OCI-LY7 (cell line): ENCODE measurements at regions not wholly inside any gene's neighbourhood (a gene's known extent, or its start where the extent isn't known, plus 50 kb on each side); places are given as distances from the start of the nearest gene placed in this dataset.

Experiments
- BruUV-seq: library from RNA; stranded (reverse); fragments of 400-500 nt; replicated peaks from 2 replicates; lab custom pipeline; 2021; lab: Mats Ljungman, UMichigan
- CTCF ChIA-PET: fragments of 300-600 bp; sonication (Branson Sonifier 250); formaldehyde crosslinking; loops from one replicate; lab custom pipeline; 2022; ENCODE audit warnings: antibody characterized with exemption; ENCODE audit not compliant: unreplicated experiment; lab: Charles Lee
- POLR2A ChIA-PET: fragments of 300-600 bp; sonication (Branson Sonifier 250); formaldehyde crosslinking; loops from one replicate; lab custom pipeline; 2022; ENCODE audit warnings: antibody characterized with exemption; lab: Charles Lee
- DNase-seq: peaks from one replicate; pipeline ENCODE4 v3.0.0-alpha.2; 2015; ENCODE audit warnings: low spot score
- H2AFZ ChIP-seq: fragments of 200-600 bp; sonication (generic), shearing (Covaris generic); 2 replicates; pipeline ENCODE4 v1.6.1; 2014; ENCODE audit warnings: mild to moderate bottlenecking, antibody characterized with exemption, low read length, moderate library complexity
- H3K27ac ChIP-seq: fragments of 200-600 bp; sonication (generic); 2 replicates; pipeline ENCODE4 v1.5.1; 2014; ENCODE audit warnings: mixed run types, low read depth, mild to moderate bottlenecking, moderate library complexity, low read length, inconsistent platforms; ENCODE audit not compliant: poor library complexity, severe bottlenecking
- H3K36me3 ChIP-seq: fragments of 200-600 bp; sonication (generic); 2 replicates; pipeline ENCODE4 v1.6.1; 2014; ENCODE audit warnings: mild to moderate bottlenecking, antibody characterized with exemption, low read length, moderate library complexity, mixed read lengths; ENCODE audit not compliant: insufficient read depth
- H3K4me1 ChIP-seq: fragments of 200-600 bp; sonication (generic); 2 replicates; pipeline ENCODE4 v1.5.1; 2014; ENCODE audit warnings: mild to moderate bottlenecking, low read length; ENCODE audit not compliant: insufficient read depth, poor library complexity, severe bottlenecking
- H3K4me2 ChIP-seq: fragments of 200-600 bp; sonication (generic); 2 replicates; pipeline ENCODE4 v1.6.1; 2014; ENCODE audit warnings: mild to moderate bottlenecking, low read length
- H3K4me3 ChIP-seq: fragments of 200-600 bp; sonication (generic); 2 replicates; pipeline ENCODE4 v1.5.1; 2014; ENCODE audit warnings: mild to moderate bottlenecking, low read depth, low read length; ENCODE audit not compliant: poor library complexity, severe bottlenecking
- H3K79me2 ChIP-seq: fragments of 200-600 bp; sonication (generic); 2 replicates; pipeline ENCODE4 v1.6.1; 2016; ENCODE audit warnings: low read depth, mild to moderate bottlenecking, low read length, moderate library complexity, mixed read lengths; ENCODE audit not compliant: insufficient read depth
- H3K9me2 ChIP-seq: fragments of 200-600 bp; sonication (generic); 2 replicates; pipeline ENCODE4 v1.6.1; 2016; ENCODE audit warnings: mild to moderate bottlenecking, low read length, mixed read lengths; ENCODE audit not compliant: insufficient read depth
- H3K9me3 ChIP-seq: fragments of 200-600 bp; sonication (generic); 2 replicates; pipeline ENCODE4 v1.6.1; 2014; ENCODE audit warnings: mild to moderate bottlenecking, mixed run types, low read length, mixed read lengths
- H4K20me1 ChIP-seq: fragments of 200-600 bp; sonication (generic); 2 replicates; pipeline ENCODE4 v1.6.1; 2014; ENCODE audit warnings: mild to moderate bottlenecking, antibody characterized with exemption, low read length, moderate library complexity, mixed read lengths; ENCODE audit not compliant: insufficient read depth
- EZH2phosphoT487 ChIP-seq: fragments of 200-600 bp; sonication (generic); IDR thresholded peaks from 2 replicates; pipeline ENCODE4 v1.6.1; 2018; ENCODE audit warnings: low read depth, borderline replicate concordance, mild to moderate bottlenecking, mixed run types, antibody characterized with exemption, low read length, moderate library complexity, mixed read lengths
- intact Hi-C: fragments of 100-400 bp; cut with micrococcal nuclease; formaldehyde crosslinking; loops from one replicate; pipeline ENCODE4 v1.10.0; 2022; ENCODE audit not compliant: unreplicated experiment
- TF ChIP-seq, protein P1 (sequence below): fragments of 200-600 bp; sonication (generic); conservative IDR thresholded peaks from 2 replicates; pipeline ENCODE4 v1.5.1; 2014; ENCODE audit warnings: mild to moderate bottlenecking, antibody characterized with exemption, low read length, moderate library complexity, mixed read lengths

DNA sequence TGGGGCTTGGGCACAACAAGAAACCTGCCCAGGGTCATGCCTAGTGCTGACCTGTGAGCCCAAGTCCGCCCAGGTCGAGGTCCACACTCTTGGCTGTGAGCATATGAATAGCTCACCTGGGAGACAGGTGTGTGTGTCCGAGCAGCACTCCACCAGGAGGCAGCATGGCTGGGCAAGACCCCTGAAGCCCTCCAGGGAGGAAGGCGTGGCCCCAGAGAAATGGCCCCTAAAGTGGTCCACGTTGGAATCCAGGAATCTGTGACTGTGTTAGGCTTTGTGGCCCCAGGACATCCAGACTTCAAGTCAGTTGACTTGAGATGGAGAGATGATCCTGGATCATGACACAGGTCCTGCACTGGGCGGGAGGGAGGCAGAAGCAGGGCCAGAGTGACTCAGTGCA lies 138.8 kb downstream of the CPZ start:
- Histone ChIP-seq H4K20me1 (no peaks in the 10 kb centered on the region), H3K9me2 (no peaks in the 10 kb centered on the region), H3K4me1 (no peaks in the 10 kb centered on the region), H3K9me3 (no peaks in the 10 kb centered on the region), H3K36me3 (no peaks in the 10 kb centered on the region), H3K4me3 (no peak overlapping the region), H2AFZ (no peak overlapping the region), H3K4me2 (no peak overlapping the region), H3K79me2 (no peaks in the 10 kb centered on the region), H3K27ac (no peak overlapping the region)
- ChIA-PET CTCF (no interaction called here), POLR2A (no interaction called here)
- intact Hi-C loops = no loop called here
- BruUV-seq = no TSS peak
- DNase-seq = no peak
- no peak for TF ChIP-seq EZH2phosphoT487
- TF ChIP-seq, protein P1, sequence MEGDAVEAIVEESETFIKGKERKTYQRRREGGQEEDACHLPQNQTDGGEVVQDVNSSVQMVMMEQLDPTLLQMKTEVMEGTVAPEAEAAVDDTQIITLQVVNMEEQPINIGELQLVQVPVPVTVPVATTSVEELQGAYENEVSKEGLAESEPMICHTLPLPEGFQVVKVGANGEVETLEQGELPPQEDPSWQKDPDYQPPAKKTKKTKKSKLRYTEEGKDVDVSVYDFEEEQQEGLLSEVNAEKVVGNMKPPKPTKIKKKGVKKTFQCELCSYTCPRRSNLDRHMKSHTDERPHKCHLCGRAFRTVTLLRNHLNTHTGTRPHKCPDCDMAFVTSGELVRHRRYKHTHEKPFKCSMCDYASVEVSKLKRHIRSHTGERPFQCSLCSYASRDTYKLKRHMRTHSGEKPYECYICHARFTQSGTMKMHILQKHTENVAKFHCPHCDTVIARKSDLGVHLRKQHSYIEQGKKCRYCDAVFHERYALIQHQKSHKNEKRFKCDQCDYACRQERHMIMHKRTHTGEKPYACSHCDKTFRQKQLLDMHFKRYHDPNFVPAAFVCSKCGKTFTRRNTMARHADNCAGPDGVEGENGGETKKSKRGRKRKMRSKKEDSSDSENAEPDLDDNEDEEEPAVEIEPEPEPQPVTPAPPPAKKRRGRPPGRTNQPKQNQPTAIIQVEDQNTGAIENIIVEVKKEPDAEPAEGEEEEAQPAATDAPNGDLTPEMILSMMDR = no peak

DNA sequence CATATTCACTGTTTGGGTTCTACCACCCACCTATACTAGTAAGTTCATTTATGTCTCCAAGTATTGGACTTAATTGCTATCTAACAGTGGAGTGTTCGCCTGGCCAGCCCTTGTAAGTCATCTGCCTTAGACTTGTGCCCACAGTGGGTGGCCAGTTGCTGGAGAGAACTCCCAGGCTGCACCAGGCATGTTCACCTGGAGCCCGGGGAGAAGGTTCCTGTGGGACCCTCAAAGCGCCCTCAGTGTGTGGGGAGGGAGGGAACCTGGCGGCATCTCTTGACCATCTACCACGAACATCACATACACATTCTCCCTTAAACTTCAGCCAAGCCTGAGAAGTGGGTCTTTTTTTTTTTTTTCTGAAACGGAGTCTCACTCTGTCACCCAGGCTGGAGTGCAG lies 138.1 kb downstream of the CPZ start:
- ChIA-PET POLR2A (no interaction called here), CTCF (no interaction called here)
- no peaks in the 10 kb centered on the region for H4K20me1 ChIP-seq
- intact Hi-C loops = no loop called here
- no peaks in the 10 kb centered on the region for H3K9me3 ChIP-seq
- no peak overlapping the region for H3K4me2 ChIP-seq
- DNase-seq = no peak
- no TSS peak for BruUV-seq
- no peak overlapping the region for H3K27ac ChIP-seq
- no peaks in the 10 kb centered on the region for H3K36me3 ChIP-seq
- H3K4me3 ChIP-seq = no peak overlapping the region
- no peaks in the 10 kb centered on the region for H3K9me2 ChIP-seq
- no peaks in the 10 kb centered on the region for H3K4me1 ChIP-seq
- H3K79me2 ChIP-seq = no peaks in the 10 kb centered on the region
- H2AFZ ChIP-seq = no peak overlapping the region
- no peak for TF ChIP-seq EZH2phosphoT487
- TF ChIP-seq, protein P1 = no peak

DNA sequence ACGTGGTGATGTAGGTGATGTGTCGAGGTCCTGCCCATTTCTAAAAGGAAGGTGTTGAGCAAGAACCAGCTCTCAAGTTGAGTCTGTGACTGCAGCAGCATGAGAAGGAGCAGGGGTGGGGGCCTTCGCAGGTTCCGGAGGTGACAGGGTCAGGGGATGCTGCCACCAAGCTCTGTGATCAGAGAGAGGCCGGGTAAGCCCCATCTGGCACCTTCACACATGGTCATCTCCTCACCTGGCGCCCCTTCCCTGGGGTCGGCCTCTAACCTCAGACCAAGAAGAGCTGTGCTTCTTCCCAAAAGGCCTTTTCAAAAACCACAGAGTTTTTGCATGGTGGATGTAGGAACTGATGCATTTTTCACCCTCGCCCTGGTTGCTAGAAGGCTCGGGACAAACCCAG lies 137.6 kb downstream of the CPZ start:
- intact Hi-C loops = no loop called here
- CTCF ChIA-PET = no interaction called here

More for the DNA sequence above, 137.6 kb downstream of the CPZ start:
- H4K20me1 ChIP-seq = no peaks in the 10 kb centered on the region
- no peaks in the 10 kb centered on the region for H3K9me3 ChIP-seq
- TF ChIP-seq, protein P1 = no peak
- TF ChIP-seq EZH2phosphoT487 = no peak
- H3K79me2 ChIP-seq = no peaks in the 10 kb centered on the region
- no peak overlapping the region for H3K27ac ChIP-seq
- no peak for DNase-seq
- no peak overlapping the region for H3K4me3 ChIP-seq
- H3K9me2 ChIP-seq = no peaks in the 10 kb centered on the region
- H3K4me2 ChIP-seq = no peak overlapping the region
- no TSS peak for BruUV-seq
- POLR2A ChIA-PET = no interaction called here
- H3K4me1 ChIP-seq = no peaks in the 10 kb centered on the region
- no peaks in the 10 kb centered on the region for H3K36me3 ChIP-seq
- H2AFZ ChIP-seq = no peak overlapping the region
